OCI-LY7 (cell line): ENCODE measurements at regions not wholly inside any gene's neighbourhood (a gene's known extent, or its start where the extent isn't known, plus 50 kb on each side); places are given as distances from the start of the nearest gene placed in this dataset.
"Not testable (repeated sequence)": the region's sequence is repeated elsewhere in the genome, so short reads cannot be mapped to it uniquely, and the experiment has no call there.

Source experiments
- EZH2phosphoT487 ChIP-seq: fragments of 200-600 bp; sonication (generic); IDR thresholded peaks from 2 replicates; pipeline ENCODE4 v1.6.1; 2018; ENCODE audit warnings: low read depth, borderline replicate concordance, mild to moderate bottlenecking, mixed run types, antibody characterized with exemption, low read length, moderate library complexity, mixed read lengths
- TF ChIP-seq, protein P1 (sequence below): fragments of 200-600 bp; sonication (generic); conservative IDR thresholded peaks from 2 replicates; pipeline ENCODE4 v1.5.1; 2014; ENCODE audit warnings: mild to moderate bottlenecking, antibody characterized with exemption, low read length, moderate library complexity, mixed read lengths

DNA sequence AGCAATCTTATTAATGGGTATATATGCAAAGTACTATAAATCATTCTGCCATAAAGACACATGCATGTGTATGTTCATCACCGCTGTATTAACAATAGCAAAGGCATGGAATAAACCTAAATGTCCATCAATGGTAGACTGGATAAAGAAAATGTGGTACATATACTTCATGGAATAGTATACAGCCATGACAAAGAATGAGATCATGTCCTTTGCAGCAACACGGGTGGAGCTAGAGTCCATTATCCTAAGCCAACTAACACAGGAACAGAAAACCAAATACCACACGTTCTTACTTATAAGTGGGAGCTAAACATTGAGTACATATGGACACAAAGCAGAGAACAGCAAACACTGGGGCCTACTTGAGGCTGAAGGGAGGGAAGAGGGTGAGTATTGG is 720.8 kb downstream of the GLUD2 start:
- TF ChIP-seq, protein P1, sequence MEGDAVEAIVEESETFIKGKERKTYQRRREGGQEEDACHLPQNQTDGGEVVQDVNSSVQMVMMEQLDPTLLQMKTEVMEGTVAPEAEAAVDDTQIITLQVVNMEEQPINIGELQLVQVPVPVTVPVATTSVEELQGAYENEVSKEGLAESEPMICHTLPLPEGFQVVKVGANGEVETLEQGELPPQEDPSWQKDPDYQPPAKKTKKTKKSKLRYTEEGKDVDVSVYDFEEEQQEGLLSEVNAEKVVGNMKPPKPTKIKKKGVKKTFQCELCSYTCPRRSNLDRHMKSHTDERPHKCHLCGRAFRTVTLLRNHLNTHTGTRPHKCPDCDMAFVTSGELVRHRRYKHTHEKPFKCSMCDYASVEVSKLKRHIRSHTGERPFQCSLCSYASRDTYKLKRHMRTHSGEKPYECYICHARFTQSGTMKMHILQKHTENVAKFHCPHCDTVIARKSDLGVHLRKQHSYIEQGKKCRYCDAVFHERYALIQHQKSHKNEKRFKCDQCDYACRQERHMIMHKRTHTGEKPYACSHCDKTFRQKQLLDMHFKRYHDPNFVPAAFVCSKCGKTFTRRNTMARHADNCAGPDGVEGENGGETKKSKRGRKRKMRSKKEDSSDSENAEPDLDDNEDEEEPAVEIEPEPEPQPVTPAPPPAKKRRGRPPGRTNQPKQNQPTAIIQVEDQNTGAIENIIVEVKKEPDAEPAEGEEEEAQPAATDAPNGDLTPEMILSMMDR, result not testable (repeated sequence)
- not testable (repeated sequence) for TF ChIP-seq EZH2phosphoT487
